ENCODE measurements at regions not wholly inside any gene's neighbourhood (a gene's known extent, or its start where the extent isn't known, plus 50 kb on each side); places are given as distances from the start of the nearest gene placed in this dataset.

GRCh38 chr17:77592106-77592865, 366.2 kb upstream of the TNRC6C start:
- no peak for TF ChIP-seq CTCF (conservative IDR thresholded peaks at IDR 0.05)
- TF ChIP-seq EZH2 (IDR thresholded peaks at IDR 0.05; ENCODE audit: low read depth) = no peak
